ELR (cell line): ENCODE measurements at regions not wholly inside any gene's neighbourhood (a gene's known extent, or its start where the extent isn't known, plus 50 kb on each side); places are given as distances from the start of the nearest gene placed in this dataset.
"Not testable (repeated sequence)": the region's sequence is repeated elsewhere in the genome, so short reads cannot be mapped to it uniquely, and the experiment has no call there.

Source experiments
- DNase-seq: peaks from one replicate; pipeline ENCODE4 v3.0.0-alpha.2; 2015; ENCODE audit warnings: low read depth

- no peak for DNase-seq
Observed at GRCh38 chr3:193124861-193125260, 116.2 kb upstream of the PLAAT1 start.

- DNase-seq, result peak; percentile 13
Observed at GRCh38 chr3:193129607-193130006, 111.4 kb upstream of the PLAAT1 start.

GRCh38 chr3:193130576-193130975, 110.4 kb upstream of the PLAAT1 start:
- DNase-seq, result no peak

GRCh38 chr3:193132241-193132640, 108.8 kb upstream of the PLAAT1 start:
- DNase-seq, result peak; percentile 25

- DNase-seq, result peak; percentile 32
Observed at GRCh38 chr3:193132964-193133363, 108.1 kb upstream of the PLAAT1 start.

GRCh38 chr3:193134856-193135255, 106.2 kb upstream of the PLAAT1 start:
- DNase-seq, result peak; percentile 82

- no peak for DNase-seq
Observed at GRCh38 chr3:193140381-193140780, 100.6 kb upstream of the PLAAT1 start.

- DNase-seq, result no peak
Observed at GRCh38 chr3:193145248-193145647, 95.8 kb upstream of the PLAAT1 start.

- DNase-seq, result no peak
Observed at GRCh38 chr3:193148688-193149473, 92.1 kb upstream of the PLAAT1 start.

GRCh38 chr3:193149998-193150397, 91.0 kb upstream of the PLAAT1 start:
- DNase-seq, result no peak

- DNase-seq, result not testable (repeated sequence)
Observed at GRCh38 chr3:193155044-193155781, 85.8 kb upstream of the PLAAT1 start.

- DNase-seq, result no peak
Observed at GRCh38 chr3:193157051-193157450, 84.0 kb upstream of the PLAAT1 start.

- no peak for DNase-seq
Observed at GRCh38 chr3:193165431-193166120, 75.4 kb upstream of the PLAAT1 start.

GRCh38 chr3:193168931-193169330, 72.1 kb upstream of the PLAAT1 start:
- no peak for DNase-seq

- peak; percentile 11 for DNase-seq
Observed at GRCh38 chr3:193174140-193174539, 66.9 kb upstream of the PLAAT1 start.

GRCh38 chr3:193179332-193180012, 61.5 kb upstream of the PLAAT1 start:
- DNase-seq, result not testable (repeated sequence)

- DNase-seq, result no peak
Observed at GRCh38 chr3:193187070-193187722, 53.8 kb upstream of the PLAAT1 start.

- DNase-seq, result peak; percentile 15
Observed at GRCh38 chr3:193190146-193190786, 50.8 kb upstream of the PLAAT1 start.
